ENCODE measurements at regions not wholly inside any gene's neighbourhood (a gene's known extent, or its start where the extent isn't known, plus 50 kb on each side); places are given as distances from the start of the nearest gene placed in this dataset.

- no peak for TF ChIP-seq CTCF (IDR thresholded peaks at IDR 0.05)
- no peaks in the 10 kb centered on the region for H3K36me3 ChIP-seq
- H3K4me3 ChIP-seq: no peak overlapping the region
- no peaks in the 10 kb centered on the region for H3K27me3 ChIP-seq
- H3K9ac ChIP-seq (ENCODE audit: low read depth in 2 of 2, low read length in 2 of 2): no peak overlapping the region
- no peak for DNase-seq
- H3K27ac ChIP-seq: no peak overlapping the region
- H3K9me3 ChIP-seq: no peaks in the 10 kb centered on the region
- no peaks in the 10 kb centered on the region for H3K4me1 ChIP-seq
- intact Hi-C loops (cut with DNase I): no loop called here
Measured at GRCh38 chr17:14873996-14874395, 391.1 kb downstream of the PMP22 start.

- Histone ChIP-seq H3K27me3 (no peaks in the 10 kb centered on the region), H3K4me3 (no peak overlapping the region), H3K27ac (no peak overlapping the region), H3K36me3 (no peaks in the 10 kb centered on the region), H3K4me1 (no peaks in the 10 kb centered on the region), H3K9me3 (no peaks in the 10 kb centered on the region), H3K9ac (ENCODE audit: low read depth in 2 of 2, low read length in 2 of 2) (no peak overlapping the region)
- intact Hi-C loops (cut with DNase I): no loop called here
- no peak for TF ChIP-seq CTCF (IDR thresholded peaks at IDR 0.05)
- DNase-seq: no peak
Measured at GRCh38 chr17:14873540-14873939, 391.6 kb downstream of the PMP22 start.

- no peaks in the 10 kb centered on the region for H3K9me3 ChIP-seq
- H3K27me3 ChIP-seq: no peaks in the 10 kb centered on the region
- H3K4me1 ChIP-seq: no peaks in the 10 kb centered on the region
- no peak overlapping the region for H3K27ac ChIP-seq
- TF ChIP-seq CTCF (IDR thresholded peaks at IDR 0.05): no peak
- no peak overlapping the region for H3K9ac ChIP-seq (ENCODE audit: low read depth in 2 of 2, low read length in 2 of 2)
- no peaks in the 10 kb centered on the region for H3K36me3 ChIP-seq
- intact Hi-C loops (cut with DNase I): no loop called here
- H3K4me3 ChIP-seq: no peak overlapping the region
- DNase-seq: no peak
Measured at GRCh38 chr17:14871921-14872320, 393.2 kb downstream of the PMP22 start.

- Histone ChIP-seq H3K36me3 (no peaks in the 10 kb centered on the region), H3K4me1 (no peaks in the 10 kb centered on the region), H3K9me3 (no peaks in the 10 kb centered on the region), H3K27ac (no peak overlapping the region), H3K9ac (ENCODE audit: low read depth in 2 of 2, low read length in 2 of 2) (no peak overlapping the region), H3K27me3 (no peaks in the 10 kb centered on the region), H3K4me3 (no peak overlapping the region)
- no peak for TF ChIP-seq CTCF (IDR thresholded peaks at IDR 0.05)
- intact Hi-C loops (cut with DNase I): no loop called here
- no peak for DNase-seq
Measured at GRCh38 chr17:14866266-14866665, 398.9 kb downstream of the PMP22 start.

- Histone ChIP-seq H3K9me3 (no peaks in the 10 kb centered on the region), H3K27ac (no peak overlapping the region), H3K9ac (ENCODE audit: low read depth in 2 of 2, low read length in 2 of 2) (no peak overlapping the region), H3K4me1 (no peaks in the 10 kb centered on the region), H3K27me3 (no peaks in the 10 kb centered on the region), H3K4me3 (no peak overlapping the region), H3K36me3 (no peaks in the 10 kb centered on the region)
- no peak for DNase-seq
- intact Hi-C loops (cut with DNase I): no loop called here
- no peak for TF ChIP-seq CTCF (IDR thresholded peaks at IDR 0.05)
Measured at GRCh38 chr17:14864127-14864526, 401.0 kb downstream of the PMP22 start.

- intact Hi-C loops (cut with DNase I): no loop called here
- no peak for DNase-seq
- Histone ChIP-seq H3K4me1 (no peaks in the 10 kb centered on the region), H3K9ac (ENCODE audit: low read depth in 2 of 2, low read length in 2 of 2) (no peak overlapping the region), H3K9me3 (no peaks in the 10 kb centered on the region), H3K4me3 (no peak overlapping the region), H3K27ac (no peak overlapping the region), H3K36me3 (no peaks in the 10 kb centered on the region), H3K27me3 (no peaks in the 10 kb centered on the region)
- no peak for TF ChIP-seq CTCF (IDR thresholded peaks at IDR 0.05)
Measured at GRCh38 chr17:14859542-14859941, 405.6 kb downstream of the PMP22 start.

Measured in colonic mucosa (tissue), 4 donors.